HL-60 (cell line): ENCODE measurements at regions not wholly inside any gene's neighbourhood (a gene's known extent, or its start where the extent isn't known, plus 50 kb on each side); places are given as distances from the start of the nearest gene placed in this dataset.

Source experiments
- DNase-seq, 2 experiments: peaks; one replicate each; pipeline ENCODE4 v3.0.0-alpha.2; 2010 to 2020; ENCODE audit warnings: low read depth in 1 of 2, low spot score in 1 of 2
- H3K27ac ChIP-seq: fragments of 250-450 bp; sonication (Bioruptor Pico); replicated peaks from 2 replicates; pipeline ENCODE4 v1.5.1; 2020; ENCODE audit warnings: mild to moderate bottlenecking, moderate library complexity
- H3K27me3 ChIP-seq: fragments of 250-450 bp; sonication (Bioruptor Pico); 2 replicates; pipeline ENCODE4 v1.5.1; 2021; ENCODE audit warnings: mild to moderate bottlenecking, moderate library complexity; ENCODE audit not compliant: insufficient read depth, poor library complexity, severe bottlenecking
- H3K4me3 ChIP-seq: replicated peaks from 2 replicates; pipeline ENCODE4 v1.5.1; 2011; ENCODE audit warnings: mild to moderate bottlenecking, control low read depth, low read length; ENCODE audit not compliant: insufficient read depth
- CTCF ChIP-seq: IDR thresholded peaks from one replicate; pipeline ENCODE4 v1.5.1; 2011; ENCODE audit warnings: low read length, control low read depth, inconsistent platforms; ENCODE audit not compliant: insufficient read depth
- GABPA ChIP-seq: IDR thresholded peaks from 2 replicates; pipeline ENCODE4 v1.6.1; 2012; ENCODE audit warnings: low read depth
- POLR2AphosphoS5 ChIP-seq: IDR thresholded peaks from 2 replicates; pipeline ENCODE4 v1.6.1; 2012; ENCODE audit warnings: low read depth
- REST ChIP-seq: IDR thresholded peaks from 2 replicates; pipeline ENCODE4 v1.6.1; 2012; ENCODE audit warnings: low read depth; ENCODE audit not compliant: insufficient replicate concordance
- SPI1 ChIP-seq: IDR thresholded peaks from 2 replicates; pipeline ENCODE4 v1.6.1; 2012; ENCODE audit warnings: low read depth, mild to moderate bottlenecking, borderline replicate concordance

- H3K27me3 ChIP-seq = no peaks in the 10 kb centered on the region
- H3K4me3 ChIP-seq = no peak overlapping the region
- TF ChIP-seq CTCF = no peak
- TF ChIP-seq REST = no peak
- no peak for TF ChIP-seq SPI1
- no peak for TF ChIP-seq POLR2AphosphoS5
- no peak for DNase-seq
- H3K27ac ChIP-seq = no peak overlapping the region
Measured at GRCh38 chr10:83849150-83849549, 290.2 kb upstream of the GHITM start.

- Histone ChIP-seq H3K27ac (no peak overlapping the region), H3K4me3 (no peak overlapping the region), H3K27me3 (no peaks in the 10 kb centered on the region)
- DNase-seq = no peak
- TF ChIP-seq REST (no peak), CTCF (no peak), GABPA (no peak), POLR2AphosphoS5 (no peak), SPI1 (no peak)
Measured at GRCh38 chr10:83852146-83852545, 287.2 kb upstream of the GHITM start.

- Histone ChIP-seq H3K27ac (no peak overlapping the region), H3K27me3 (no peaks in the 10 kb centered on the region), H3K4me3 (no peak overlapping the region)
- TF ChIP-seq GABPA (no peak), POLR2AphosphoS5 (no peak)
- no peak for DNase-seq
Measured at GRCh38 chr10:83862723-83863122, 276.6 kb upstream of the GHITM start.

- no peaks in the 10 kb centered on the region for H3K27me3 ChIP-seq
- no peak overlapping the region for H3K4me3 ChIP-seq
- TF ChIP-seq POLR2AphosphoS5 (no peak), GABPA (no peak), SPI1 (no peak), REST (no peak), CTCF (no peak)
- no peak overlapping the region for H3K27ac ChIP-seq
- DNase-seq = no peak
Measured at GRCh38 chr10:83863283-83863966, 275.9 kb upstream of the GHITM start.
